Rectal smooth muscle tissue (tissue), 1 donor: ENCODE measurements at regions not wholly inside any gene's neighbourhood (a gene's known extent, or its start where the extent isn't known, plus 50 kb on each side); places are given as distances from the start of the nearest gene placed in this dataset.

ENCODE experiments used
- H3K27ac ChIP-seq: one replicate; pipeline ENCODE4 v1.7.0; 2013; ENCODE audit warnings: low read depth, low read length, inconsistent platforms
- H3K27me3 ChIP-seq: one replicate; pipeline ENCODE4 v1.7.0; 2013; ENCODE audit warnings: low read length; ENCODE audit not compliant: control insufficient read depth, insufficient read depth
- H3K36me3 ChIP-seq: one replicate; pipeline ENCODE4 v1.7.0; 2013; ENCODE audit warnings: low read length; ENCODE audit not compliant: control insufficient read depth, insufficient read depth
- H3K4me1 ChIP-seq: one replicate; pipeline ENCODE4 v1.7.0; 2013; ENCODE audit warnings: low read length; ENCODE audit not compliant: control insufficient read depth, insufficient read depth
- H3K4me3 ChIP-seq: one replicate; pipeline ENCODE4 v1.7.0; 2013; ENCODE audit warnings: low read length
- H3K9ac ChIP-seq: one replicate; pipeline ENCODE4 v1.7.0; 2013; ENCODE audit warnings: low read length

DNA sequence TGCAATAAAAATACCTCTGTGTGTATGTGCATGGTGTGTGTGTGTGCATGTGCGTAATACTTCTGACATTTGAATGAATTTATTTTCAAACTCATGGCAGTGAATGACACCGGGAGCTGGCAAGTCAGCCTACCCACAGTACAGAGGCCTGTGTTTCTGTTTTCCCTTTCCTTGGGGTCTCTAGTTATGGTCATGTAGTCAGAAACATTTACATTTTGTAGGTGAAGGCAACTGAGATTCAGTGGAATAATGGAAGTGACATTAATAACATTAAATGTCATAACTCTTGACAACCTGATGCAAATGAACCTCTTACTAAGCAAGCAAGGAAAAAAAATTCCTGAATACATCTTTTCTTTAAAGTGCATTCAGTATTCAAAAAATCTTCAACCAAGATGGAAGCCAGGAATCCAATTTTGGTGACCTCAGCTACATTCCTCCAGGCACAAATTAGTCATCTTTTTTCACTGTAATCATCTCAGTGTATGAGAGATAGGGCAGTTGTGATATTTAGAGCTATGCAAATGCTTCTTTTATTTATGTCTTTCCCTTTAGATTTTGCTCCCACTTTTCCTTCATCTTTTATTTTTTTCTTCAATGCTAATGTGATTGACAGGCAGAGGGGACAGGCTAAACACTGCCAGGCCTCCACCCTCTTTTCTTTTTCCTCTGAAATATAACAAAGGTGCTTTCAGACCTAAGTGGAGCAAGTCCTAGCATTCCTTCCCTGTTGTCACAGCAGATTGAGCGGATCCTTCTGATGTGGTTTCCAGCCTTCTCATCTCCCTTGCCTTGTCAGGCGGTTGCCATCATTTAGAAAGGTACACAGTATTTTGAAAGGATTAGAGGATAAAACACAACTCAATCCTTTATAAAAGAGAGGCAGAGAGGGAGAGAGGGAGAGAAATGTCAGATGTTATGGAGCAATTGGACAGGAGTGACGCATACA lies 569.8 kb upstream of the ADAMTS16 start:
- Histone ChIP-seq H3K9ac (no peak overlapping the region), H3K36me3 (no peaks in the 10 kb centered on the region)

DNA sequence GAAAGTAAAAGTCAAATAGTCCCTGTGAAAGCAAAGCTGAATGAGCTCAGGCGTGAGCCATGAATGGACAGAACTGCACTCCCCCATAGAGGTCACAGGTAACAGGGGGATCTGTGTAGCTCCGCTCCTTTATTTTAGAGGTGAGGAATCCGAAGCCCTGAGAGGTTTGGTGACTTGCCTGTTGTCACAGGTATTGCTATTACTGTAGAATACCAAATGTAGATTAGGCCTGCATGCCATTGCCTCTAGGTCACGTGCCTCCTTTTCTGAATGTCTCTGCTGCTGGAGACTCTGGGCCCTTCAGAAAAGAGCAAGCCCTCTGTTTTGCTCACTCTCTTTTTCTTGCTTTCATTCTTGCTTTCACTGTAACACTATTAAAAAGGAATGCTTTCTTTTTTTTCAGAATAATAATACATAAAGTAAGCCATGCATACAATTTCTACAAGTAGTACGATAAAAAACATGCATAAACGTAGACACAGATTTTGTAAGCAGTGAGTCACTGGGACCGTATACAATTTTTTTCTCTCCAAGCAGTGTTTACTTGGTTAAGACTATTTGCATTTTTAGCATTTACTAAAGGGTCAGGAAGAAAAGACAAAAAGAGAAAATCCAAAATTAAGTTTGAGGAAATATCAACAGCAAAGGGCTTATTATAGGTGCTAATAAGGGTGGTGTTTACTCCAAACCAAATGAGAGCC lies 568.7 kb upstream of the ADAMTS16 start:
- H3K27ac ChIP-seq: no peak overlapping the region
- H3K4me1 ChIP-seq: no peaks in the 10 kb centered on the region
- no peak overlapping the region for H3K9ac ChIP-seq
- no peaks in the 10 kb centered on the region for H3K36me3 ChIP-seq
- H3K27me3 ChIP-seq: no peaks in the 10 kb centered on the region
- no peak overlapping the region for H3K4me3 ChIP-seq

More for the DNA sequence above, 569.8 kb upstream of the ADAMTS16 start:
- H3K4me1 ChIP-seq: no peaks in the 10 kb centered on the region
- H3K27ac ChIP-seq: no peak overlapping the region
- no peaks in the 10 kb centered on the region for H3K27me3 ChIP-seq
- no peak overlapping the region for H3K4me3 ChIP-seq

DNA sequence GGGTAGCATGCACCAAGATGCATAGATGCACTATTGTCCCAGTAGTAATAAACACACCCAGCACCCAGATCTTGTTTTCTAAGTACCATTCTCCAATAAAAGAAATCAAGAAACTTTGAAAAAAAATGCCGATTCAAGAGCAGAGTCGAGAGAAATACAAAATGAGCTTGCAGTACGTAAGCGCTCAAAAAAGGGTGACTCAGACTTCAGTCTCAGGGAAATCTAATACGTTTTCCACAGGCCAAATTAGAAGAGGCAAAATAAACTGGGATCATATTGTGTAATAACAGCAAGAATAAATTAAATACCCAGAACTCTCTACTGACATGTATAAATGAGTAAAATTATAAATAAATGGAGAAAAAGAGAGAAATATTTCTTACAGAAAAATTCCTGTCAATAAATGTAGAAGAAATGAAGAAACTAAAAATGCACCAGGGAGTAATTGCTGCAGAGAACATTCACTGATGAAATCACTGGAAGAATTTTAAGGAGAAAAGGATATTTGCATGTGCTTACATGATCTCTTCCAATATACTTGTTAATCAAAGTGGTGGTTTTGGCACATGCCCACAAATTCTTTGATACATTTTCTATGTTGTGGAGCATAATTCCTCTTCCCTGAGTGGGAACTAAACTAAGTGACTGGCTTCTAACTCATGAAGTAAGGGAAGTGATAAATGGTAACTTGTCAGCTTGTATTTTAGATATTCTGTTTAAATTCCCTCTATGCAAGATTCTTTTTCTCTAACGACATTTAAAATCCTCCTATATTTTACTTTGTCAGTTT lies 567.6 kb upstream of the ADAMTS16 start:
- Histone ChIP-seq H3K9ac (no peak overlapping the region), H3K36me3 (no peaks in the 10 kb centered on the region), H3K4me1 (no peaks in the 10 kb centered on the region)

DNA sequence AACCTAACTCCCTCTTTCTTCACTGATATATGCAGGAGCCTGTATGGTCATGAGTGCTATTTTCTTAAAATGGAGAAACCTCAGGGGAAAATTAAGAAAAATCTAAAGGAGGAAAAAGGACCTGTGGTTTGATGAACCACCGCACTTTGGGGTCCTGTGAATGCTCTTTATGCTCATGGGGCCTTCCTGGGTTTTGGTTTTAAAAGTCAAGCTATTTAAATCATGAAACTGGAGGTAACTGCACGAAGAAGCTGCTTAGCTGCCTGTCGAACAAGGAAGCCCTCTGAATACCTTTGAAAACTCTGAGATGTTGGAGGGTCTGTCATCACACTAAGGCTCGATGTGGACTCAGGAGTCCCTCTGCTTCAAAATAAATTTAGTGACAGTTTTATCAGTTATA lies 564.5 kb upstream of the ADAMTS16 start:
- Histone ChIP-seq H3K4me3 (no peak overlapping the region), H3K27me3 (no peaks in the 10 kb centered on the region), H3K9ac (no peak overlapping the region), H3K4me1 (no peaks in the 10 kb centered on the region), H3K36me3 (no peaks in the 10 kb centered on the region), H3K27ac (no peak overlapping the region)

More for the DNA sequence above, 567.6 kb upstream of the ADAMTS16 start:
- no peaks in the 10 kb centered on the region for H3K27me3 ChIP-seq
- no peak overlapping the region for H3K27ac ChIP-seq
- no peak overlapping the region for H3K4me3 ChIP-seq

DNA sequence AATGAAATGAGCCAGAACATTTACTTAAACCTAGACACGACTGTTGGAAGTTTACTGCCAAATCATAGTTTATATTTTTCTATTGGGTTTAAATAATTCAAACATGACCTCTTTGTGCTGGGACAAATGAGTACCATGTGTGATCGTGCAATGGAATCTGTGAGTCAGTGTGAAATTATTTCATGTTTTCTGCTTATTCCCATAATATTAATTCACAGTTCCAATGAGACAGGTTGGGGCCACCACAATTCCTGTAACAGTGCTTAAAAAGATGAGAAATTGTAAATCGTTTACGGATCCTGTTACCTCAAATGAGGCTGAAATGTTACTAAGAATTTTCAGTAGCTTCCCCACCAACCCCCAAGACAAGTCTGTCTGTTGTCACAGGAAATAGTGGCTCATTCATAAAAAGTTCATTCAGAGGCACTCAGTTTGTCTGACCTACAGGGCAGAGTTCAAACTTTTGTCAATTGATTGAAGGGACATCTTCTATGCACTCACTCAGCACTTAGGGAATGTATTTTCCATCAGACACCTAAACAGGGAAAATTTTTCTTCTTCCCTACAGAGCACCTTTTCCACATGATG lies 563.9 kb upstream of the ADAMTS16 start:
- no peaks in the 10 kb centered on the region for H3K4me1 ChIP-seq
- H3K9ac ChIP-seq: no peak overlapping the region
- no peaks in the 10 kb centered on the region for H3K36me3 ChIP-seq
- no peaks in the 10 kb centered on the region for H3K27me3 ChIP-seq
- no peak overlapping the region for H3K27ac ChIP-seq
- H3K4me3 ChIP-seq: no peak overlapping the region

DNA sequence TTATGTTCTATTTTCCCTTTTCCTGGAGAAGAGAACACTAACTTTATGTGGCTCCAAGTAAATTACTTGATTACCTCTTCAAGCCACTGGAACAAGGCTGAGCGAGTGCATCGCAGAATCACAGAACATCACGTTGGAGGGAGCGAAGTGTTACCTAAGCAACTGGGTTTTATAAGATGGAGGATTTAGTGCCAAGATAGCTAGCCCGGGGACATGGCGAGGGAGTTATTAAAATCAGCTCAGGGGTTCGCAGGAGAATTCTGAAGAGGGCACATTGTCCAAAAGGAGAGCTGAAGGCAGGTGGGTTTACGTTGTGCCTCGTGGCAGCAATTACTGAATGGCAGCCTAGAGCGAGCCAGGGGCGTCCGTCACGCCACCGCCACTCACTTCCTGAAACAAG lies 563.2 kb upstream of the ADAMTS16 start:
- Histone ChIP-seq H3K4me3 (no peak overlapping the region), H3K4me1 (no peaks in the 10 kb centered on the region), H3K9ac (no peak overlapping the region), H3K27me3 (no peaks in the 10 kb centered on the region), H3K36me3 (no peaks in the 10 kb centered on the region), H3K27ac (no peak overlapping the region)

DNA sequence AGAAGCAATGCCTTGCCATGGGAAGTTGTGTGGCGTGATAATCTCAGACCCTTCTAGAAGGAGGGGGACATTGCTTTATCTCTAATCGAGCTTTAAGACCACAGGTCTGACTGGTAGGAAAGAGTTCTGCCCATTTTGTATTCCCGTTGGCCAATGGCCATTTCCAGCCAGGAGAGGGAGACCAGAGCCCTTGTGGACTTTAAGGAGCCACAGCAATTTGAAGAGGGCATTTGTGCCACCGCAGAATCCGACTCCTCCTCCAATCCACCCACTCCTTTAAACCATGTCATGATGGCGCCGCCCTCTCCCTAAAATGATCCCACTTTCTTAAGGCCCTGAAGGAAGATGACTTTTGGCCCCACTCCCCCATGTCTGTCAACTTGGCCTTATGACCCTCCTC lies 560.5 kb upstream of the ADAMTS16 start:
- Histone ChIP-seq H3K27ac (no peak overlapping the region), H3K4me1 (no peaks in the 10 kb centered on the region), H3K36me3 (no peaks in the 10 kb centered on the region), H3K4me3 (no peak overlapping the region), H3K9ac (no peak overlapping the region), H3K27me3 (no peaks in the 10 kb centered on the region)

DNA sequence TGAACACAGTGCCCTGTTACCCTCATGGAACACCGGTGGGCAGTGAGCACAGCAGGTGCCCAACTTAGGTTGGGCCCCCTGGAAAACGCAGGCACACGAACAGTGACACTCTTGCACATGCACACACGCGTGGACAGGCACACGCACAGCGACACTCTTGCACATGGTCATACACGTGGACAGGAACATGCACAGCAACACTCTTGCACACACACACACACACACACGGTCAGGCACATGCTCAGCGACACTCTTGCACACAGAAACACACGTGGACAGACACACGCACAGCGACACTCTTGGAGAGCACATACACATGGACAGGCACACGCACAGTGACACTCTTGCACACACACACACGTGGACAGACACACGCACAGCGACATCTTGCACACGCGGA lies 559.4 kb upstream of the ADAMTS16 start:
- Histone ChIP-seq H3K4me1 (no peaks in the 10 kb centered on the region), H3K9ac (no peak overlapping the region), H3K4me3 (no peak overlapping the region), H3K27me3 (no peaks in the 10 kb centered on the region), H3K27ac (no peak overlapping the region), H3K36me3 (no peaks in the 10 kb centered on the region)

DNA sequence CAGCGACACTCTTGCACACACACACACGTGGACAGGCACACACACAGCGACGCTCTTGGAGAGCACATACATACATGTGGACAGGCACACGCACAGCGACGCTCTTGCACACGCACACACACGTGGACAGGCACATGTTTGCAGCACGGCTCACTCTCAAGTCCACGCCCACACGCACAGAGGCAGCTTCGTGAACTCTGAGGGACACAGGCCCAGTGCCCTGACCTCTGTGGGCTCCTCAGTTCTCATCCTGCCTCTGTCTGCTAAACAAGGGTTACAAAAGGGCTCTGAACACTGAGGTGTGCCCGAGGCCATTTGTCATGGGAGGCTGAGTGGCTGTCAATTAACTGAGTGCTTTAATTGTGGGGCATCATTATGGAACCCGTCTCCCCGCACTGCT lies 558.8 kb upstream of the ADAMTS16 start:
- Histone ChIP-seq H3K27ac (no peak overlapping the region), H3K27me3 (no peaks in the 10 kb centered on the region), H3K4me3 (no peak overlapping the region), H3K4me1 (no peaks in the 10 kb centered on the region), H3K36me3 (no peaks in the 10 kb centered on the region), H3K9ac (no peak overlapping the region)

DNA sequence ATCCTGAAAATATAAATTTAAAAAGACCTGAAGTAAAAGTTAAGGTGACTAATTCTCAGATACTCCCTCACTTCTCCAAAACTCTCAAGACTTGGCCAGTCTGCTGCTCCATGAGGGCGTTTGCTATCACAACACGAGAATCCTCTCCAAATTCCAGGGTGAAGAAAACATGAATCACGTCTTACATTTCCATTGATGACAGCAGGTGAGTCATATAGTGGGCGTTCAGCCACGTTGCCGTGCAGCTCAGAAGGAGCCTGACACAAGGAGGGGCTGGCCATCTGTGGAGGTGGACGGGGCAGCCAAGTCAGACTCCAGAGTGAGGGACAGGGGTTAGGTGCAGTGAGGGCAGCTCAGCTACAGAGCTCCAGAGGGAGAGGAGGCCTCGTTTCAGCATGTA lies 555.1 kb upstream of the ADAMTS16 start:
- no peak overlapping the region for H3K9ac ChIP-seq
- no peaks in the 10 kb centered on the region for H3K4me1 ChIP-seq
- no peaks in the 10 kb centered on the region for H3K36me3 ChIP-seq
- H3K27ac ChIP-seq: no peak overlapping the region
- H3K27me3 ChIP-seq: no peaks in the 10 kb centered on the region
- no peak overlapping the region for H3K4me3 ChIP-seq

DNA sequence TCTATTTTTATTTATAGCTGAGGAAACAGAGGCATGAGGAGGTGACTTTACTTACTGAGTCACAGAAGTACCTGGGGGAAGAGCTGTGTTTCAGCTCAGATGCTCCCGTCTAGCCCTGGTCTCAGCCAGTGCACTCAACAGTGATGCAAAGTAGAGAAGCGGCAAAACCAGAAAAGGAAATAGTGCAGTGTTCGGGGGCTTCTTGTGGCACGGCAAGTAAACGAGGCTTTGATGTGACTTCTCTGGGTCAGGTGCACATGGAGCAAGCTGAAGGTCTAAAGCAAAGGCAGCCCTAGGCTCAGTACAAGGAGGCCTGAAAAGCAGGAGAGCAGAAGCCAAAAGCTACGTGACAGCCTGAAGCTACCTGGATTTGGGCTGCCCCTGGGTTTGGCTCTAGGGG lies 526.7 kb upstream of the ADAMTS16 start:
- Histone ChIP-seq H3K4me1 (no peaks in the 10 kb centered on the region), H3K4me3 (no peak overlapping the region), H3K27me3 (no peaks in the 10 kb centered on the region), H3K27ac (no peak overlapping the region), H3K9ac (no peak overlapping the region), H3K36me3 (no peaks in the 10 kb centered on the region)

DNA sequence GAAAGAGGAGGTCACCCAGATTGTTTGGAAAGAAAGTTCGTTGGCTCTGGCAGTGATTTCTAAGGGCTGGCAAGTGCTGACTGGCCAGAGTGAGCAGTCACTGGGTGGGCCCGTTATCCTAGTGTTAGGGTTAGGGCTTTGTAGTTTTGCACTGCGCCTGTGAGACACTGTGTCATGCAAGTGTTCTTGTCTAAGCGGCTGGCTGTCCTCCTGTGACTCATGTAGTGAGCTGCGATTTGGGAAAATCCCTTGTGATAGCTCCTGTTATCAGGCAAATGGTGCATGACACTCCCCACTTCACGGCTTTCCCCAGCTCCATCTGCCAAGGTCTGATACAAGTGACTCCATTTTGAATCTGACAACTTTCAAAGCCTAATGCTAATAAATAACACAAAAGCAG lies 526.0 kb upstream of the ADAMTS16 start:
- H3K4me1 ChIP-seq: no peaks in the 10 kb centered on the region
- no peaks in the 10 kb centered on the region for H3K36me3 ChIP-seq
- H3K9ac ChIP-seq: no peak overlapping the region
- H3K4me3 ChIP-seq: no peak overlapping the region
- H3K27me3 ChIP-seq: no peaks in the 10 kb centered on the region
- H3K27ac ChIP-seq: no peak overlapping the region
